Endothelial cell of umbilical vein (primary cell): ENCODE measurements at regions not wholly inside any gene's neighbourhood (a gene's known extent, or its start where the extent isn't known, plus 50 kb on each side); places are given as distances from the start of the nearest gene placed in this dataset.

Experiments used
- BruUV-seq: library from RNA; stranded (reverse); fragments of 400-500 nt; replicated peaks from 2 replicates; lab custom pipeline; 2021; lab: Mats Ljungman, UMichigan
- CTCF ChIA-PET: fragments of 300-600, 350-600 bp; sonication (Branson Sonifier 250); formaldehyde crosslinking; loops from one replicate; lab custom pipeline; 2021; ENCODE audit warnings: antibody characterized with exemption, inconsistent platforms; lab: Charles Lee
- POLR2A ChIA-PET: fragments of 300-600, 350-600 bp; sonication (Branson Sonifier 250); formaldehyde crosslinking; loops from one replicate; lab custom pipeline; 2021; ENCODE audit warnings: antibody characterized with exemption, inconsistent platforms; lab: Charles Lee
- DNase-seq: peaks from one replicate; pipeline ENCODE4 v3.0.0-alpha.2; 2011; ENCODE audit warnings: low read depth, low spot score
- FAIRE-seq: peaks from 2 replicates; lab custom pipeline; 2011; peaks lifted over from hg19 to GRCh38; lab: Jason Lieb, UNC
- H2AFZ ChIP-seq: 2 replicates; pipeline ENCODE4 v1.6.0; 2012; ENCODE audit warnings: low read depth, low read length, control low read depth, inconsistent platforms
- H3K27ac ChIP-seq: 2 replicates; pipeline ENCODE4 v1.5.1; 2011; ENCODE audit warnings: low read depth, mild to moderate bottlenecking, control low read depth, low read length, moderate library complexity; ENCODE audit not compliant: insufficient read depth
- H3K27me3 ChIP-seq, 2 experiments: 2 replicates each; pipeline versions ENCODE4 v1.6.0 to v1.6.1; 2011; ENCODE audit warnings: low read length in 2 of 2, mixed read lengths in 1 of 2; ENCODE audit not compliant: control insufficient read depth in 2 of 2, insufficient read depth in 2 of 2
- H3K36me3 ChIP-seq, 2 experiments: 2 replicates in 1 of 2; 3 replicates in 1 of 2; pipeline ENCODE4 v1.5.1; 2011; ENCODE audit warnings: low read length in 2 of 2, mild to moderate bottlenecking in 1 of 2, moderate library complexity in 1 of 2; ENCODE audit not compliant: control insufficient read depth in 2 of 2, insufficient read depth in 2 of 2; ENCODE audit errors: extremely low read depth in 1 of 2
- H3K4me1 ChIP-seq: 3 replicates; pipeline ENCODE4 v1.5.1; 2011; ENCODE audit warnings: mild to moderate bottlenecking, low read length; ENCODE audit not compliant: control insufficient read depth, insufficient read depth; ENCODE audit errors: extremely low read depth
- H3K4me2 ChIP-seq: 2 replicates; pipeline ENCODE4 v1.6.1; 2011; ENCODE audit warnings: low read length, control low read depth, mixed read lengths; ENCODE audit not compliant: insufficient read depth
- H3K4me3 ChIP-seq, 3 experiments: fragments of 200-600 bp in 1 of 3; sonication (generic), shearing (Covaris generic) in 1 of 3; replicated peaks in 1 of 3; 2 replicates each; pipeline ENCODE4 v1.5.1; 2011 to 2016; ENCODE audit warnings: control low read depth in 3 of 3, low read length in 3 of 3, mild to moderate bottlenecking in 2 of 3, inconsistent platforms in 1 of 3, low read depth in 1 of 3, moderate library complexity in 1 of 3; ENCODE audit not compliant: insufficient read depth in 1 of 3
- H3K79me2 ChIP-seq: 2 replicates; pipeline ENCODE4 v1.6.0; 2012; ENCODE audit warnings: low read length, inconsistent platforms; ENCODE audit not compliant: control insufficient read depth, insufficient read depth
- H3K9ac ChIP-seq: replicated peaks from 2 replicates; pipeline ENCODE3; 2011; ENCODE audit warnings: low read length, control low read depth; ENCODE audit not compliant: insufficient read depth; ENCODE audit errors: extremely low read depth
- H3K9me1 ChIP-seq: replicated peaks from 3 replicates; pipeline ENCODE4 v1.6.0; 2011; ENCODE audit warnings: mild to moderate bottlenecking, low read length; ENCODE audit not compliant: control insufficient read depth, insufficient read depth; ENCODE audit errors: extremely low read depth
- H3K9me3 ChIP-seq: replicated peaks from 2 replicates; pipeline ENCODE4 v1.5.1; 2012; ENCODE audit warnings: low read length, inconsistent platforms; ENCODE audit not compliant: control insufficient read depth, insufficient read depth
- H4K20me1 ChIP-seq: replicated peaks from 2 replicates; pipeline ENCODE3; 2011; ENCODE audit warnings: mild to moderate bottlenecking, low read length; ENCODE audit not compliant: control insufficient read depth, insufficient read depth; ENCODE audit errors: extremely low read depth
- CTCF ChIP-seq, 2 donors: IDR thresholded peaks; 1 replicate in 1 of 2; 2 replicates in 1 of 2; pipeline ENCODE4 v1.5.1; 2011; ENCODE audit warnings: low read length in 2 of 2, mild to moderate bottlenecking in 2 of 2, moderate library complexity in 2 of 2, control low read depth in 1 of 2, inconsistent platforms in 1 of 2, low read depth in 1 of 2; ENCODE audit not compliant: insufficient read depth in 1 of 2; ENCODE audit errors: extremely low read depth in 1 of 2
- EZH2 ChIP-seq: IDR thresholded peaks from 2 replicates; pipeline ENCODE4 v1.6.1; 2012; ENCODE audit warnings: borderline replicate concordance, low read depth, mild to moderate bottlenecking, moderate library complexity, low read length, inconsistent platforms; ENCODE audit not compliant: severe bottlenecking
- FOS ChIP-seq: IDR thresholded peaks from 2 replicates; pipeline ENCODE4 v1.6.1; 2011; ENCODE audit warnings: mild to moderate bottlenecking, low read length, moderate library complexity, borderline replicate concordance; ENCODE audit not compliant: insufficient read depth
- GATA2 ChIP-seq: IDR thresholded peaks from 2 replicates; pipeline ENCODE4 v1.7.0; 2011; ENCODE audit warnings: low read depth, mild to moderate bottlenecking, moderate library complexity, mixed read lengths, low read length; ENCODE audit not compliant: insufficient read length, insufficient read depth
- JUN ChIP-seq: IDR thresholded peaks from 2 replicates; pipeline ENCODE4 v1.6.1; 2011; ENCODE audit warnings: borderline replicate concordance, low read depth; ENCODE audit not compliant: insufficient read length, insufficient read depth
- MAX ChIP-seq: IDR thresholded peaks from 2 replicates; pipeline ENCODE4 v1.6.1; 2011; ENCODE audit not compliant: insufficient read depth, insufficient read length
- MYC ChIP-seq: IDR thresholded peaks from one replicate; pipeline ENCODE4 v1.6.1; 2011; ENCODE audit warnings: mild to moderate bottlenecking, low read depth, low read length
- POLR2A ChIP-seq: IDR thresholded peaks from 2 replicates; pipeline ENCODE4 v1.6.1; 2012; ENCODE audit warnings: low read depth, mild to moderate bottlenecking, control low read depth, low read length
- POLR2AphosphoS5 ChIP-seq: IDR thresholded peaks from 2 replicates; pipeline ENCODE4 v1.6.1; 2012; ENCODE audit warnings: low read depth, mild to moderate bottlenecking, control low read depth, low read length, moderate library complexity; ENCODE audit not compliant: insufficient read depth
- dilution Hi-C: fragments of 300-500 bp; cut with MboI; formaldehyde crosslinking; loops from one replicate; pipeline ENCODE4 v1.15.0; 2019; ENCODE audit warnings: low sequenced_read_pairs; ENCODE audit not compliant: extremely low pct_ligation_motif_present
- intact Hi-C: fragments of 100-400 bp; cut with micrococcal nuclease; formaldehyde crosslinking; loops from one replicate; pipeline ENCODE4 v1.10.0; 2022

GRCh38 chr2:59899692-59900091 lies 653.8 kb downstream of the BCL11A start:
- H3K79me2 ChIP-seq, result no peaks in the 10 kb centered on the region
- no peak overlapping the region for H3K4me3 ChIP-seq
- no peak overlapping the region for H3K27ac ChIP-seq
- no peak for TF ChIP-seq EZH2
- TF ChIP-seq GATA2, result no peak
- no peak for TF ChIP-seq JUN
- TF ChIP-seq MAX, result no peak
- TF ChIP-seq FOS, result no peak
- no peak for TF ChIP-seq POLR2AphosphoS5
- peaks cover 2% of the 10 kb centered on the region for H3K9me3 ChIP-seq
- no peaks in the 10 kb centered on the region for H3K27me3 ChIP-seq
- ChIA-PET POLR2A (no interaction called here), CTCF (no interaction called here)
- H3K4me1 ChIP-seq, result no peaks in the 10 kb centered on the region
- intact Hi-C loops (no loop called here), dilution Hi-C loops (no loop called here)
- no peak overlapping the region for H3K9ac ChIP-seq
- FAIRE-seq, result no peak
- H3K9me1 ChIP-seq, result no peaks in the 10 kb centered on the region
- H2AFZ ChIP-seq, result no peak overlapping the region
- H3K36me3 ChIP-seq, result no peaks in the 10 kb centered on the region
- no peak overlapping the region for H3K4me2 ChIP-seq
- DNase-seq, result no peak
- no TSS peak for BruUV-seq
- no peaks in the 10 kb centered on the region for H4K20me1 ChIP-seq

- CTCF ChIA-PET, result no interaction called here
- POLR2A ChIA-PET, result no interaction called here
Measured at GRCh38 chr2:59896499-59897245, 656.8 kb downstream of the BCL11A start.

More at GRCh38 chr2:59896499-59897245, 656.8 kb downstream of the BCL11A start:
- Histone ChIP-seq H3K27me3 (no peaks in the 10 kb centered on the region), H3K4me1 (no peaks in the 10 kb centered on the region), H3K79me2 (no peaks in the 10 kb centered on the region), H3K4me2 (no peak overlapping the region), H3K9ac (no peak overlapping the region), H3K9me3 (peaks cover 2% of the 10 kb centered on the region), H3K9me1 (no peaks in the 10 kb centered on the region), H3K4me3 (no peak overlapping the region), H3K27ac (no peak overlapping the region), H2AFZ (no peak overlapping the region), H4K20me1 (no peaks in the 10 kb centered on the region), H3K36me3 (no peaks in the 10 kb centered on the region)
- intact Hi-C loops (no loop called here), dilution Hi-C loops (no loop called here)
- no TSS peak for BruUV-seq
- TF ChIP-seq MAX (no peak), FOS (no peak), MYC (no peak), POLR2AphosphoS5 (no peak), CTCF (IDR thresholded peaks at IDR 0.05; ENCODE audit: extremely low read depth in 1 of 2, insufficient read depth in 1 of 2, low read depth in 1 of 2, low read length in 2 of 2) (no peak), JUN (no peak), POLR2A (no peak), EZH2 (no peak), GATA2 (no peak)
- no peak for FAIRE-seq
- DNase-seq, result no peak
